Activated T-cell treated with anti-CD3 and anti-CD28 coated beads, Interleukin-2, amount 50 U/mL, for 24 hours (primary cell): ENCODE measurements at regions not wholly inside any gene's neighbourhood (a gene's known extent, or its start where the extent isn't known, plus 50 kb on each side); places are given as distances from the start of the nearest gene placed in this dataset.

Experiments used
- DNase-seq: peaks from one replicate; pipeline ENCODE4 v3.0.0-alpha.2; 2020
- H3K27ac Mint-ChIP-seq: 2 replicates; pipeline ENCODE4 v1.8.0; 2020; ENCODE audit warnings: mild to moderate bottlenecking, mixed read lengths
- H3K27me3 Mint-ChIP-seq: 2 replicates; pipeline ENCODE4 v1.8.0; 2020; ENCODE audit warnings: mixed read lengths
- H3K36me3 Mint-ChIP-seq: 2 replicates; pipeline ENCODE4 v1.8.0; 2020; ENCODE audit warnings: low read depth, mixed read lengths
- H3K4me1 Mint-ChIP-seq: 2 replicates; pipeline ENCODE4 v1.8.0; 2020; ENCODE audit warnings: low read depth, mixed read lengths
- H3K4me3 Mint-ChIP-seq: 2 replicates; pipeline ENCODE4 v1.8.0; 2020; ENCODE audit warnings: mild to moderate bottlenecking, moderate library complexity, mixed read lengths
- H3K9me3 Mint-ChIP-seq: 2 replicates; pipeline ENCODE4 v1.8.0; 2020; ENCODE audit warnings: mixed read lengths

- H3K9me3 Mint-ChIP-seq, result no peaks in the 10 kb centered on the region
- no peak overlapping the region for H3K4me3 Mint-ChIP-seq
- no peaks in the 10 kb centered on the region for H3K4me1 Mint-ChIP-seq
- no peak for DNase-seq
- H3K27ac Mint-ChIP-seq, result no peak overlapping the region
- H3K36me3 Mint-ChIP-seq, result no peaks in the 10 kb centered on the region
- peaks cover 7% of the 10 kb centered on the region for H3K27me3 Mint-ChIP-seq
Observed at GRCh38 chr6:141675957-141676356, 456.8 kb upstream of the GJE1 start.

GRCh38 chr6:141669141-141669540 is 463.6 kb upstream of the GJE1 start:
- Mint-ChIP-seq H3K27me3 (peaks cover 9% of the 10 kb centered on the region), H3K27ac (no peak overlapping the region), H3K4me3 (no peak overlapping the region), H3K36me3 (no peaks in the 10 kb centered on the region), H3K9me3 (no peaks in the 10 kb centered on the region), H3K4me1 (no peaks in the 10 kb centered on the region)
- DNase-seq, result no peak

- Mint-ChIP-seq H3K4me1 (no peaks in the 10 kb centered on the region), H3K36me3 (no peaks in the 10 kb centered on the region), H3K27ac (no peak overlapping the region), H3K9me3 (no peaks in the 10 kb centered on the region), H3K27me3 (peaks cover 9% of the 10 kb centered on the region), H3K4me3 (no peak overlapping the region)
- DNase-seq, result no peak
Observed at GRCh38 chr6:141667580-141668309, 465.0 kb upstream of the GJE1 start.

GRCh38 chr6:141666187-141666586 is 466.5 kb upstream of the GJE1 start:
- no peak overlapping the region for H3K4me3 Mint-ChIP-seq
- H3K27me3 Mint-ChIP-seq, result peaks cover 3% of the 10 kb centered on the region
- no peaks in the 10 kb centered on the region for H3K36me3 Mint-ChIP-seq
- no peak overlapping the region for H3K27ac Mint-ChIP-seq
- H3K4me1 Mint-ChIP-seq, result no peaks in the 10 kb centered on the region
- DNase-seq, result no peak
- no peaks in the 10 kb centered on the region for H3K9me3 Mint-ChIP-seq

- no peak for DNase-seq
- peaks cover 3% of the 10 kb centered on the region for H3K27me3 Mint-ChIP-seq
- H3K4me3 Mint-ChIP-seq, result no peak overlapping the region
- no peaks in the 10 kb centered on the region for H3K36me3 Mint-ChIP-seq
- no peaks in the 10 kb centered on the region for H3K9me3 Mint-ChIP-seq
- H3K4me1 Mint-ChIP-seq, result no peaks in the 10 kb centered on the region
- H3K27ac Mint-ChIP-seq, result no peak overlapping the region
Observed at GRCh38 chr6:141664744-141665143, 468.0 kb upstream of the GJE1 start.

GRCh38 chr6:141659582-141659981 is 473.1 kb upstream of the GJE1 start:
- Mint-ChIP-seq H3K4me3 (no peak overlapping the region), H3K9me3 (no peaks in the 10 kb centered on the region), H3K4me1 (no peaks in the 10 kb centered on the region), H3K36me3 (no peaks in the 10 kb centered on the region), H3K27me3 (peaks cover 6% of the 10 kb centered on the region), H3K27ac (no peak overlapping the region)
- no peak for DNase-seq

GRCh38 chr6:141658696-141659095 is 474.0 kb upstream of the GJE1 start:
- peaks cover 14% of the 10 kb centered on the region for H3K27me3 Mint-ChIP-seq
- no peak overlapping the region for H3K27ac Mint-ChIP-seq
- no peaks in the 10 kb centered on the region for H3K36me3 Mint-ChIP-seq
- H3K4me3 Mint-ChIP-seq, result no peak overlapping the region
- H3K4me1 Mint-ChIP-seq, result no peaks in the 10 kb centered on the region
- no peak for DNase-seq
- no peaks in the 10 kb centered on the region for H3K9me3 Mint-ChIP-seq

- H3K27ac Mint-ChIP-seq, result no peak overlapping the region
- no peak overlapping the region for H3K4me3 Mint-ChIP-seq
- no peaks in the 10 kb centered on the region for H3K9me3 Mint-ChIP-seq
- H3K36me3 Mint-ChIP-seq, result no peaks in the 10 kb centered on the region
- DNase-seq, result no peak
- peaks cover 15% of the 10 kb centered on the region for H3K27me3 Mint-ChIP-seq
- no peaks in the 10 kb centered on the region for H3K4me1 Mint-ChIP-seq
Observed at GRCh38 chr6:141657812-141658211, 474.9 kb upstream of the GJE1 start.

- DNase-seq, result no peak
- H3K4me3 Mint-ChIP-seq, result no peak overlapping the region
- no peaks in the 10 kb centered on the region for H3K9me3 Mint-ChIP-seq
- peaks cover 15% of the 10 kb centered on the region for H3K27me3 Mint-ChIP-seq
- no peak overlapping the region for H3K27ac Mint-ChIP-seq
- H3K36me3 Mint-ChIP-seq, result no peaks in the 10 kb centered on the region
- no peaks in the 10 kb centered on the region for H3K4me1 Mint-ChIP-seq
Observed at GRCh38 chr6:141653590-141653989, 479.1 kb upstream of the GJE1 start.

- DNase-seq, result no peak
- H3K36me3 Mint-ChIP-seq, result no peaks in the 10 kb centered on the region
- no peaks in the 10 kb centered on the region for H3K27me3 Mint-ChIP-seq
- H3K4me1 Mint-ChIP-seq, result no peaks in the 10 kb centered on the region
- H3K9me3 Mint-ChIP-seq, result no peaks in the 10 kb centered on the region
- H3K27ac Mint-ChIP-seq, result no peak overlapping the region
- H3K4me3 Mint-ChIP-seq, result no peak overlapping the region
Observed at GRCh38 chr6:141641951-141642350, 490.8 kb upstream of the GJE1 start.

- no peak for DNase-seq
- H3K4me1 Mint-ChIP-seq, result no peaks in the 10 kb centered on the region
- no peaks in the 10 kb centered on the region for H3K27me3 Mint-ChIP-seq
- no peaks in the 10 kb centered on the region for H3K36me3 Mint-ChIP-seq
- no peak overlapping the region for H3K4me3 Mint-ChIP-seq
- no peak overlapping the region for H3K27ac Mint-ChIP-seq
- no peaks in the 10 kb centered on the region for H3K9me3 Mint-ChIP-seq
Observed at GRCh38 chr6:141641406-141641805, 491.3 kb upstream of the GJE1 start.

GRCh38 chr6:141635621-141636020 is 497.1 kb upstream of the GJE1 start:
- Mint-ChIP-seq H3K36me3 (no peaks in the 10 kb centered on the region), H3K4me3 (no peak overlapping the region), H3K9me3 (no peaks in the 10 kb centered on the region), H3K27me3 (no peaks in the 10 kb centered on the region), H3K27ac (no peak overlapping the region), H3K4me1 (no peaks in the 10 kb centered on the region)
- DNase-seq, result no peak

- no peaks in the 10 kb centered on the region for H3K4me1 Mint-ChIP-seq
- DNase-seq, result no peak
- H3K4me3 Mint-ChIP-seq, result no peak overlapping the region
- no peaks in the 10 kb centered on the region for H3K36me3 Mint-ChIP-seq
- H3K27me3 Mint-ChIP-seq, result no peaks in the 10 kb centered on the region
- H3K9me3 Mint-ChIP-seq, result no peaks in the 10 kb centered on the region
- H3K27ac Mint-ChIP-seq, result no peak overlapping the region
Observed at GRCh38 chr6:141634269-141634668, 498.5 kb upstream of the GJE1 start.

GRCh38 chr6:141624301-141624700 is 508.4 kb upstream of the GJE1 start:
- no peak for DNase-seq
- peaks cover 2% of the 10 kb centered on the region for H3K27me3 Mint-ChIP-seq
- peaks cover 3% of the 10 kb centered on the region for H3K9me3 Mint-ChIP-seq
- no peaks in the 10 kb centered on the region for H3K36me3 Mint-ChIP-seq
- no peaks in the 10 kb centered on the region for H3K4me1 Mint-ChIP-seq
- no peak overlapping the region for H3K4me3 Mint-ChIP-seq
- no peak overlapping the region for H3K27ac Mint-ChIP-seq

GRCh38 chr6:141618180-141618581 is 514.5 kb upstream of the GJE1 start:
- Mint-ChIP-seq H3K27me3 (no peaks in the 10 kb centered on the region), H3K4me1 (no peaks in the 10 kb centered on the region), H3K9me3 (no peaks in the 10 kb centered on the region), H3K36me3 (no peaks in the 10 kb centered on the region), H3K4me3 (no peak overlapping the region), H3K27ac (no peak overlapping the region)
- no peak for DNase-seq

GRCh38 chr6:141610741-141611140 is 522.0 kb upstream of the GJE1 start:
- Mint-ChIP-seq H3K27me3 (peaks cover 13% of the 10 kb centered on the region), H3K4me1 (no peaks in the 10 kb centered on the region), H3K9me3 (peaks cover 7% of the 10 kb centered on the region), H3K27ac (no peak overlapping the region), H3K4me3 (no peak overlapping the region), H3K36me3 (no peaks in the 10 kb centered on the region)
- no peak for DNase-seq
